OCI-LY3 (cell line): ENCODE measurements at regions not wholly inside any gene's neighbourhood (a gene's known extent, or its start where the extent isn't known, plus 50 kb on each side); places are given as distances from the start of the nearest gene placed in this dataset.

ENCODE experiments used
- CTCF ChIP-seq: fragments of 200-600, 300-600 bp; sonication (generic); IDR thresholded peaks from 2 replicates; pipeline ENCODE4 v1.5.1; 2014; ENCODE audit warnings: antibody characterized with exemption, low read length, low read depth
- EZH2phosphoT487 ChIP-seq: fragments of 200-600 bp; shearing (Covaris generic); IDR thresholded peaks from 2 replicates; pipeline ENCODE4 v1.6.1; 2018; ENCODE audit warnings: antibody characterized with exemption, mixed run types, low read depth

GRCh38 chr4:114264877-114265291, 285.4 kb upstream of the ARSJ start:
- TF ChIP-seq CTCF (no peak), EZH2phosphoT487 (no peak)
